ENCODE measurements at regions not wholly inside any gene's neighbourhood (a gene's known extent, or its start where the extent isn't known, plus 50 kb on each side); places are given as distances from the start of the nearest gene placed in this dataset.

DNA sequence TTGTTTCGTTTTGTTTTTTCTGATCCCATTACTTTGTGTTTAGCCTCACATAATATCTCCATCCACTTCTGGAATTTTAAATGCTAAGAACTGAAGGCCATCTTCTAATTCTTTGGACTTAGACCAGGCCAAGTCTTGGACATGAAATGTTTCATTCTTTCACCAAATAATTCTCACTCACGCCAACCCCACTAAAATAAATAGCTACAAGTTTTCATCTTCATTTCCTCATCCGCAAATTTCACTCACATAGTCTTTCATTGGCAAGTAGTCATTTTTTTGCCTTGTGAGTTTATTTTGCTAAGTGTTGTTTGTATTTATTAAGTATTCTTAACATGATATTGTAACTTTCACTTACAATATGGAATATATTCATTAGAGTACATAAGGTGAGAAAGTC lies 1188.6 kb upstream of the SEMA6A start:
- Histone ChIP-seq H3K4me1 (ENCODE audit: control insufficient read depth in 5 of 5, insufficient read depth in 5 of 5, low read length in 5 of 5) (peaks cover 0 to 14% (median 4%) of the 10 kb centered on the region in 5 donors), H3K36me3 (ENCODE audit: control insufficient read depth in 4 of 4, insufficient read depth in 4 of 4, low read length in 4 of 4) (no peaks in the 10 kb centered on the region), H3K27ac (ENCODE audit: low read depth in 1 of 2, low read length in 1 of 2) (no peak overlapping the region), H3K27me3 (ENCODE audit: control insufficient read depth in 3 of 3, insufficient read depth in 3 of 3, low read length in 2 of 3) (no peaks in the 10 kb centered on the region), H3K4me3 (no peak overlapping the region), H3K9ac (ENCODE audit: insufficient read depth in 1 of 2, low read length in 2 of 2) (no peak overlapping the region), H3K9me3 (ENCODE audit: control insufficient read depth in 4 of 4, insufficient read depth in 3 of 4, low read length in 3 of 4) (no peaks in the 10 kb centered on the region)
- DNase-seq, result peak in 2 of 3 donors; percentile 57 to 64
- ATAC-seq (ENCODE audit: insufficient read depth, low FRiP score), result no peak
- no peak for TF ChIP-seq CTCF (IDR thresholded peaks at IDR 0.05; ENCODE audit: control extremely low read depth, extremely low read depth)
- 65 to 77% methylated on average over 3 of the region's 3 CpGs for WGBS, 2 donors

DNA sequence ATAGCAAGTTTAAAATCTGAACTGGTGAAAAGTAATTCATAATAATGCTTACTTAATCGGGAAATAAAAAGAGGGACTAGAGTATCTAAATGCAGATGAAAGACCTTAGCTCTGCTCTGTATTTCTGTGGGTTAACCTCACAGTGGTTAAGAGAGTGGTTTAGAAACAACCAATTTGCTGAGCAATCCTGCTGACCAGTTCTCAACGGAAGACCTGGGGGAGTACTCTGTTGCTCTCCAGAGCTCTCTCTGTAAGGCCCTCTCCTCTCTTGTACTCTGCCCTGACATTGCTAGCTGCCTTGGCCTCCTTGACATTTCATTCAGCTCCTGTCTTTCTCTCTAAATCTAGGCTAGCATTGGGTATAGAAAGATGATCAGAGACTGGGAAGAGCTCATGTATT lies 1186.6 kb upstream of the SEMA6A start:
- Histone ChIP-seq H3K4me3 (no peak overlapping the region), H3K9me3 (ENCODE audit: control insufficient read depth in 4 of 4, insufficient read depth in 3 of 4, low read length in 3 of 4) (no peaks in the 10 kb centered on the region), H3K4me1 (ENCODE audit: control insufficient read depth in 5 of 5, insufficient read depth in 5 of 5, low read length in 5 of 5) (peaks cover 0 to 14% (median 4%) of the 10 kb centered on the region in 5 donors), H3K27me3 (ENCODE audit: control insufficient read depth in 3 of 3, insufficient read depth in 3 of 3, low read length in 2 of 3) (no peaks in the 10 kb centered on the region), H3K36me3 (ENCODE audit: control insufficient read depth in 4 of 4, insufficient read depth in 4 of 4, low read length in 4 of 4) (no peaks in the 10 kb centered on the region), H3K27ac (ENCODE audit: low read depth in 1 of 2, low read length in 1 of 2) (no peak overlapping the region), H3K9ac (ENCODE audit: insufficient read depth in 1 of 2, low read length in 2 of 2) (no peak overlapping the region)
- no peak for ATAC-seq (ENCODE audit: insufficient read depth, low FRiP score)
- 39 to 48% methylated on average over 2 of the region's 2 CpGs for WGBS, 2 donors
- TF ChIP-seq CTCF (IDR thresholded peaks at IDR 0.05; ENCODE audit: control extremely low read depth, extremely low read depth), result no peak
- no peak for DNase-seq

GRCh38 chr5:117759849-117760499 lies 1185.4 kb upstream of the SEMA6A start:
- Histone ChIP-seq H3K4me1 (ENCODE audit: control insufficient read depth in 5 of 5, insufficient read depth in 5 of 5, low read length in 5 of 5) (peaks cover 0 to 14% (median 4%) of the 10 kb centered on the region in 5 donors), H3K4me3 (no peak overlapping the region)
- no peak for ATAC-seq (ENCODE audit: insufficient read depth, low FRiP score)

More at GRCh38 chr5:117759849-117760499, 1185.4 kb upstream of the SEMA6A start:
- Histone ChIP-seq H3K36me3 (ENCODE audit: control insufficient read depth in 4 of 4, insufficient read depth in 4 of 4, low read length in 4 of 4) (no peaks in the 10 kb centered on the region), H3K9ac (ENCODE audit: insufficient read depth in 1 of 2, low read length in 2 of 2) (no peak overlapping the region), H3K27me3 (ENCODE audit: control insufficient read depth in 3 of 3, insufficient read depth in 3 of 3, low read length in 2 of 3) (no peaks in the 10 kb centered on the region), H3K9me3 (ENCODE audit: control insufficient read depth in 4 of 4, insufficient read depth in 3 of 4, low read length in 3 of 4) (no peaks in the 10 kb centered on the region), H3K27ac (ENCODE audit: low read depth in 1 of 2, low read length in 1 of 2) (no peak overlapping the region)
- no peak for TF ChIP-seq CTCF (IDR thresholded peaks at IDR 0.05; ENCODE audit: control extremely low read depth, extremely low read depth)
- peak in 2 of 3 donors; percentile 26 to 47 for DNase-seq
- WGBS, 2 donors, result 36 to 40% methylated on average over 4 of the region's 4 CpGs
